ENCODE measurements at regions not wholly inside any gene's neighbourhood (a gene's known extent, or its start where the extent isn't known, plus 50 kb on each side); places are given as distances from the start of the nearest gene placed in this dataset.

GRCh38 chr13:22032905-22033304 lies 362.0 kb downstream of the FGF9 start:
- TF ChIP-seq CTCF (conservative IDR thresholded peaks at IDR 0.05) (no peak), EZH2 (IDR thresholded peaks at IDR 0.05; ENCODE audit: low read depth) (no peak)
